Amniotic epithelial cell (primary cell): ENCODE measurements at regions not wholly inside any gene's neighbourhood (a gene's known extent, or its start where the extent isn't known, plus 50 kb on each side); places are given as distances from the start of the nearest gene placed in this dataset.

ENCODE experiments used
- DNase-seq: peaks from one replicate; pipeline ENCODE4 v3.0.0-alpha.2; 2010; ENCODE audit warnings: low read depth

DNA sequence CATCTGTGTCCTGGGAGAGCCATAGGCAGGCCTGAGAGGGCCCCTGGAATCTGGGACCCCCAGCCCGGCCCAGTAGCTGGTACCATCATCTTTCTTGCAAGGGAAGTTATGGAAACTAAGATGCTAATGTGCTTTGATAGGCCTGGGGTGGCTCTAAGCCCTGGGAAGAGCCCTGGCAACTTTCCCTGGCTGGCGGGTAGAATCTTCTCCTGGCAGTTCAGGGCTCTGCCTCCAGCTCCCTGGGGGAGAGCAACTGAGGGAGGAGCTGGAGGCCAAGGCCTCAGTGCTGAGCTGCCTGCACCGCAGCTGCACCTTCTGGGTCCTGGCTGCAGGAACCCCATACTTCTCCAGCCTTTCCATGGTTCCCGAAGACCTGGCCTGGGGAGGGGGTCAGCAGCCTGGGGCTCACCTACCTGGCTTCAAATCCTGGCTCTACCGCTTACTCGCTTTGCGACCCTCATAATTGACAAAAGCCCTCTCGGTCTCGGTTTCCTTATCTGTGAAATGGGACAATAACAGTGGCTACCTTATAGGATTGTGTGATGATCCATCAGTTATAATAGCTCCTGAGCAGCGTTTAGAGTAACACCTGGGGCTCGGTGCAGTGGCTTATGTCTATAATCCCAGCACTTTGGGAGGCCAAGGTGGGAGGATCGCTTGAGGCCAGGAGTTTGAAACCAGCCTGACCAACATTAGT, 333.7 kb downstream of the SEC14L1 start:
- DNase-seq = peak; percentile 65

DNA sequence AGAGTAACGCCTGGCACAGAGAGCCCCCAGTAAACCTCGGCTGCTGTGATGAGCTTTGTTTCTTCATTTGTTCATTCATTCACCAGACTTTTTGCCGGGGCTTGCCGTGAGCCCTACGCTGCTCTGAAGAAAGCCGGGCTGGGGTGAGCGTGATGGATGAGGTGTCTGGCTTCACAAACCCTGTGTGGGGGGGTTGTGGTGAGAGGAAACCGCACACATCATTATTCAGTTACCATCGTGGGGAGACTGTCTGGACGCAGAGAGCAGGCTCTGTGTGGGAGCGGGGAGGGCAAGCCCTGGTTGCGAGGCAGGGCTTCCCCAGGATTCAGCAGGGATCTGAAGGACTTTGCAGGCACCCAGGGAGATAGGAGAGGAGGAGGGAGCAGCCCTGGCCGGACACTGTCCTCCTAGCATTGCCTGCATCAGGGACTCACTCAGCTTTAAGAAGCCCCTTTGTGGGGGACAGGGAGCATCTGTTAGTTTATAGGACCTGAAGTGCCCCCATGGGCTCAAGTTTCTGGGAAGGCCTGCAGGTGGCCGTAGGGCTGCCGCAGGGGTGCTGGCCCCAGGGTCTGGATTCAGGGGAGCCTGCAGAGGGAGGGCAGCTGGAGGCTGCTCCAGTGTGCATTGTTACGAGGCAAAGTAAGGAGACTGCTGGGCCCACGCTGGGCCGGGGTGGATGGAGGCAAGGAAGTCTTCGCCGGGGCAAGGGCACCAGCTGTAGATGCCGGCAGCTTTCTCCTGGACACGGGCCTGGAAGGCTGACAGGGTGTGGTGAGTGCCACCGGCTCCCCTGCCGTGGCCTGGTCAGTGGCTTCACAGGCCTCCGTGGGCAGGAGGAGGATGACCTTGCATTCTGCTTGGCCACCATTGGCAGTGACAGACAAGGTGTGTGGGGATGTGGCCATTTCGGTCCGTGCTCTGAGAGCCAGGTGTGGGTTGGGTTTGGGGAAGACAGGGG, 334.5 kb downstream of the SEC14L1 start:
- DNase-seq = peak; percentile 97

DNA sequence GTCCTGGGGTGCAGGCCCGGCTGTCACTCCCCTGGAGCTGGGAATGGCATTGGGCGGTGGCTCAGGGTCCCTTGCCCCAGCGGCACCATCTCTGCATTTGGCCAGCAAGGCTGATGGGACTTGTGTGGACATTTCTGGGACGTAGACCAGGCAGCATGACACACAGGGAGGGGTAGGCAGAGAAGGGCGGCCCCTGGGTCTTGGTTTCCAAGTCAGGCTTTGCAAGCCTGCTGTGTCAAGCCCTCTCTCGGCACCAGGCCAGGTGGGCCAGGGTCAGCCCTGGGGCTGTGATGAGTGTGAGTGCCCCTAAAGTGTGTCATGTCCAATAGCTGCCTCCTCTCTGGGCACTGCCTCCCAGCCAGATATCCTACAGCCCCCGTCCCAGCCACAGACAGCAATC, 335.2 kb downstream of the SEC14L1 start:
- DNase-seq = no peak

DNA sequence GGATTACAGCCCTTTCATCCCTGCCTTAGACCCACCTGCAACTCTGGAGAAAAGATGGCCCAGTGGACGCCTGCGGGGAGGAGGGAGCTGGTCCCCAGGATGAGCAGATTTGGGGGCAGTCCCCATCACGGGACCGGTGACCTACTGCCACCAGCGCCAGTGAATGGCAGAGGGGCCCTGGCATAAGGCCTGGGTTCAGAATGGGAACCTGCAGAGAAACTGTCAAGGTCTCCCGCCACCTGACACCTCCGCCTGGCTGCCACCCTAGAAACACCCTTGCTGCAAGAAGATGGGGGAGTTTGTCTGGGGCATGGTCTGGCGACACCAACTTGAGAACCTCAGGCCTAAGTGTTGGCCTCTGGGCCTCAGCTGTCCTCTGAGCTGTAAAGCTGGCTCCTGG, 335.7 kb downstream of the SEC14L1 start:
- no peak for DNase-seq

DNA sequence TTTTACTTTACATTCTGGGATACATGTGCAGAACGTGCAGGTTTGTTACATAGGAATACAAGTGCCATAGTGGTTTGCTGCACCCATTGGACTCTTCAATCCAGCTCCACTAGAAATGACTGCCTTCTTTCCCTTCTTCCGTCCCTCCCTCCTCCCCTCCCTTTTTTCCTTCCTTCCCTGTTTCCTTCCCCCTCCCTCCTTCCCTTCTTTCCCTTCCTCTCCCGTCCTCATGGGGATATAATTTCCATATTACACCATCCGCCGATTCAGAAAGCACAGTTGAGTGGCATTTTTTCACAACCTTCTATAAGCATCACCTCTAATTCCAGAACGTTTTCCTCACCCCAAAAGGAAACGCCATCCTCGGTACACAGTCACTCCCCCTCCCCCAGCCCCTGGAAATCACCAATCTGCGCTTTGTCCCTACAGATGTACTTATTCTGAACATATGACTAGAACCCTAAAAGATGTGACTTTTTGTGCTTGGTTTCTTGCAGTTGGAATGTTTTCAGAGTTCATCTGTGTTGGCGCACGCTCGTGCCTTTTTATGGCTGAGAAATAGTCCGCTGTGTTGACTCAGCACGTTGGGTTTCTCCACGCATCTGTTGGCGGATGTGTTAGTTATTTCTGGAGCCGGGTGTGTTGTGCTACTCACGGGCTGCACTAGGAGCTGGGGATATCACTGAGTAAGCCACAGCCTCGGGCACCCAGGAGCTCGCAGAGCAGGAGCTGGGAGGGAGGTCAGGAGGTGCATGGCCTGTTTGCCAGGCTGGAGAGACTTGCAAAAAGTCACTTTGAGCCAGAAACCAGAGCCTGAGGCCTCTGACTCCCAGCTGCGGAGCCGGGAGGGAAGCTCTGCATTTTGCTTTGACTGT, 336.4 kb downstream of the SEC14L1 start:
- peak; percentile 98 for DNase-seq

DNA sequence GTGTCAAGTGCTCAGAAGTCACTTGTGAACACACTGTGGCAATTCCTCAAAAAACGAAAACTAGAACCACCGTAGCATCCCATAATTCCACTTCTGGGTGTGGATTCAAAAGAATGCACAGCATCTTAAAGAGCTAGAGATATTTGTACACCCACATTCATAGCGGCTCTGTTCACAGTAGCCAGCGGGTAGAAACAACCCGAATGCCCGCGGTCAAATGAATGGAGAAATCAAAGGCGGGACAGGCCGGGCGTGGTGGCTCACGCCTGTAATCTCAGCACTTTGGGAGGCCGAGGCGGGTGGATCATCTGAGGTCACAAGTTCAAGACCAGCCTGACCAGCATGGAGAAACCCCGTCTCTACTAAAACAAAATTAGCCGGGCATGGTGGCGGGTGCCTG, 337.5 kb downstream of the SEC14L1 start:
- no peak for DNase-seq

DNA sequence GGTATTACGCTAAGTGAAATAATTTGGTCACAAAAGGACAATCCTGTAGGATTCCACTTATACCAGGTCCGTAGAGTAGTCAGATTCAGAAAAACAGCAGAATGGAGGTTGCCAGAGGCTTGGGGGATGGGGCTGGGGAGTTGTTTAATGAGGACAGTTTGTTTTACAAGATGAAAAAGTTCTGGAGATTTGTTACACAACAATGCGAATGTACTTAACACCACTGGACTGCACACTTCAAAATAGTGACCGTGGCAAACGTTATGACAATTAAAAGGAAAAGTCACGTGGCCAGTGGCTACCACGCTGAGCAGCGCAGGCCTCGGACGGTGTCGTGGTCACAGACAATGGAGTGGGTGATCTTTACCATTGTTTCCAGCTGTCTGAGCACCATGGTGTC, 338.1 kb downstream of the SEC14L1 start:
- DNase-seq = no peak

DNA sequence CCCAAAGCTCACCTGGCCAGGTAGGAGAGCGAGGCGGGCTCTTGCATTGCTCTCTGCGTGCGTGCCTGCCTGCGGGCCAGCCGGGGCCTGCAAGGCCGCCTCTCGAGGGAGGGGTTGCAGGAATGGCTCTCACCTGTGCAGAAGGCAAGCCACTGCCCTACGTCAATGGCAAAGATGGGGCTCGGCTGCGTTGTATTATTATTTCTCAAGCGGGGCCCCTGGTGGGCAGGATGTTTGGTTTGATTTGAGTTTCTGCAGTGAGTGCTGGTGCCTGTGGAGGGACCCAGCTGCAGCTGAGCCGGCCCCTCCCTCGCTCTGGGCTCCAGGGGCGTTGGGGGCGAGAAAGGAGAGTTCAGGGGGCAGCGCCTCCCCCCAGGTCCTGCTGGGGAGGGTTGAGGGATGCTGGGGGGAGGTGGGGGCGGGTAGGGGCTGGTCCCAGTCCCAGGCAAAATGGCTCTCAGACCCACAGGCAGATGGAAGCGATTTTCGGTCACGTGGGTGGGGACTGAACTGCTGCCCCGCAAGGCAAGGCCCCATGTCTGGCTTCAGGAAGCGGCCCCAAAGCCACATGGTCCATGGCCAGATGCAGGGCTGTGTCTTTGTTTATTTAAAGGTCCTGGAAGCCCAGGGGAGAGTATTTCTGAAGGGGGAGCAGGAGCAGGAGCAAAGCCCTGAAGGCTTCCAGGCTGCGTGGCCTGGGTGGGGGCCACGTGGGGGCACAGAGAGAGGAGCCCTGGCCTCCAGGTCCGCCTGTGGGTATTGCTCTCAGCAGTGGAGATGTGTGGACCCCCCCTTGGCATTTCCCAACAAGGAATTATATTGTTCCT, 338.8 kb downstream of the SEC14L1 start:
- DNase-seq = no peak

DNA sequence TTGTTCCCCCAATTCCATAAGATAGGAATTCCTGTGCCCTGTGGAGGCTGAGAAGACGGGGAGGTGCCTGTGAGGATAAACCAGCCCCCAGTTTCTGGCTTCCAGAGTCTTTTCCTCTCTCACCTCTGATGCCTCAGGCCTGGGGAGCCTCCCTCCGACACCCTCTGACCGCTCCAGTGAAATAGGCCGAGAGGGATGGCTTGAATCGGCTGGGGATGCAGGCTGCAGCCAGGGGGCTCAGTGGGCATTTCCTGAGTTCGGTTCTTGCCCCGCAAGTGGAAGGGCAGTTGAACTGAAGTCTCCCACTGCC, 339.4 kb downstream of the SEC14L1 start:
- no peak for DNase-seq

DNA sequence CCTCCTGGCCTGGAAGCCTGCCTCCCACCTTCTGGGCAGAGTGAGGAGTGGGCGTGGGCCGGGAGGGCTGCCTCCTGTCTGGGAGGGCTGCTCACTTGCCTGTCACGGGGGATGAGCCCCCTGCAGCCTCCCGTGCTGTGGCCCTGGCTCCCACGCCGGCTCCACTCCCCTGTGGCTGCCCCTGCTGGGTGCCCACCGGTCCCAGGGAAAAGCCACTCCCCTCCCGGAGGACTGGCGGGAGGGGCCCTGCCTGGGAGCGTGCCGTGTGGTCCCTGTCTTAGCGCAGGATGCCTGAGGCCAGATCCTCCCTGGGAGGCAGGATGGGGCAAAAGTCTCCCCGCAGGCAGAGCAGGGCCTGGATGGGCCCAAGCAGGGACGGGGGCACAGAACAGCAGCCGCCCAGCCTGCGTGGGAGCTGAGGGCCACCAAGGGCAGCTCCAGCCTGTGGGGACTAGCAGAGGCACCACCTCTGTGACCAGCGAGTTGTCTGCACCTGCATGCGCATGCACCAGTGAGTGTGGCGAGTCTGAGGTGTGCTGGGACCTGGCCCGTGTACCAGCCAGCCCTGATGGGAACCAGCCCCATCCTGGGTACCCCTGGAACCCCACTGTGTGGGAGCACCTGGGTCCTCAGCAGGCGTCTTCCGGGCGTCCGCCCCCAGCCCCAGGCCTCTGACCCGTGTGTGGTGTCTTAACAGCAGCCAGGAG, 339.9 kb downstream of the SEC14L1 start:
- DNase-seq = no peak

DNA sequence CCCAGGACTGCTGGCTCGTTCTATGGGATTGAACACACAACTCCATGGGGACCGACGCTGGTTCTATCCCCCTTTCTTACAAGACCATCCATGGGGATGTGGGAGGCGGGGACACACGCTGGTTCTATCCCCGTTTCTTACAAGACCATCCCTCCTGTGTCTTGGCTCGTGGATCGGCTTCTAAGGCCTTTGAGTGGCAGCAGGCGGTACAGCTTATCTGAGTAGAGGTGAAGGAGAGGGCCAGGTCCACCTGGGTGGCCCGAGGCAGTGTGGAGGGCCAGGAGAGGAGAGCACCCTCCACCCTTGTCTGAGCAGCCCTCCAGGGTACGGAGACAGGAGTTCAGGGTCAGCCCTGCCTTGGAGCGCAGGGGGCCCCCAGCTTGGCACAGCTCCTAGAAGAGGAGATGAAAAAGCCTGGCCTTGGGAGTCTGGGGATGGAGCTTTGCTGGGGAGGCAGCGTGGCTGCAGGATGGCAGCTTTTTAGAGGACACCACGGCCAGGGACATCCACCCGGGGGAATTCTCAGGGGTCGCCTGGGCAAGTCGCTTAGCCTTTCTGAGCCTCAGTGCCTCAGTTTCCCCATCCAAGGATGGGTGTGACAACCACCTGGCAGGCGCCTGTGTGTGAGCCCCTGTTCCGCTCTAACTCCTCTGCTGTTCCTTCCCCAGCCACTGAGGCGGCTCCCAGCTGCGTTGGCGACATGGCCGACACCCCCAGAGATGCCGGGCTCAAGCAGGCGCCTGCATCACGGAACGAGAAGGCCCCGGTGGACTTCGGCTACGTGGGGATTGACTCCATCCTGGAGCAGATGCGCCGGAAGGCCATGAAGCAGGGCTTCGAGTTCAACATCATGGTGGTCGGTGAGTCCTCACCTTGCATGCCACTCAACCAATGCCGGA, 341.0 kb downstream of the SEC14L1 start:
- no peak for DNase-seq

DNA sequence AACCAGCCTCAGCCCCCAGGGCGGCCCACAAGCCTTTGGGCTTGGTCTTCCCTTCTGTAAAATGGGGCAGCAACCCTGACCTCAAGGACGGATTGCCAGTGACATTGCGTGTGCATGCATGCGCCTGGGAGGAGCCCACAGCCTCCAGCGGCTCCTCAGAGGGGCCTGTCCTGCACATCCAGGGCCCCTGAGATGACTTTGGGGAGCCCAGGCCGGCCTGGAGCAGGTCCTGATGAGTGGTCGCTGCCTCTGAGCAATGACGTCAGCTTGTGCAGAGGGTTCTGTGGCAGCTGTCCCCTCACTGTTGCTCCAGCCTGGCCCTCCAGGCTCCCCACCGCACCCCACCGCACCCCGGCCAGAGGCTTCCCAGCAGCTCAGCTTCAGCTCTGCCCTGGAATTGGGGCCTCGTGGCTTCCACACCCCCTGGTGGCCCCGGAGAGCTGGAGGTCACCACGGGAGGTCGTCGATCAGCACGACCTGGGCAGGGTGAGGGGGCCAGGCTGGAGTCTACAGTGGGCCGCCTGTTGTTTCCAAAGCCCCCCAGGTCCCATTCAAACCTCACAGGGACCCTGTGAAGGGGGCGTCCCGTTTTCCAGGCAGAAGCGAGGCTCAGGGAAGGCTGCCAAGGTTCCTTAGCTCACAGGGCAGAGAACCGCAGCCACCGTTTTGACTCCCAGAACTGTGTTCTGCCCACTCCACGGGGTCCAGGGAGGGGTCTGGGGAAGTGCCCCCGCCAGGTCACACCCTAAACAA, 341.8 kb downstream of the SEC14L1 start:
- no peak for DNase-seq

DNA sequence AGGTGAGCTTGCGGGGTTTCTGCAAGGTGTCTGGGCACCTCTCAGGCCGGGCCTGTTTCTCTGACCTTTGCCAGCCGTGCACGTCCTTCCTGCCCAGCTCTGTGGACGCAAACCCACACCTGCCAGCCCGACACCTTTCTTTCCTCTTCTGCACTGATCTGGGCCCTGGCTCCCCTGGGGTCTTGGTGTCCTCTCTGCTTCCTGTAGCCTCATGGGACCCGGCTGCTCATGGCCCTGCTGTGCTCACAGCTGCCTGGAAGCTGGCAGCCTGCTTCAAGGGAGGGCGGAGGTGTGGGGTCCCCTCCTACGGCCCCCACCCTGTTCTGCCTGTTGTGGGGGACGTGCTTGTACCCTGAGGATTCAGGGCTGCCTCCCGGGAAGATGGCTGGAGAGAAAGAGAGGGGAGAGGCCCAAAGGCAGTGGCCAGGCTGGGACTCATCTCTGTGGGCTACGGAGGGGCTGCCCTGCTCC, 342.4 kb downstream of the SEC14L1 start:
- DNase-seq = no peak

DNA sequence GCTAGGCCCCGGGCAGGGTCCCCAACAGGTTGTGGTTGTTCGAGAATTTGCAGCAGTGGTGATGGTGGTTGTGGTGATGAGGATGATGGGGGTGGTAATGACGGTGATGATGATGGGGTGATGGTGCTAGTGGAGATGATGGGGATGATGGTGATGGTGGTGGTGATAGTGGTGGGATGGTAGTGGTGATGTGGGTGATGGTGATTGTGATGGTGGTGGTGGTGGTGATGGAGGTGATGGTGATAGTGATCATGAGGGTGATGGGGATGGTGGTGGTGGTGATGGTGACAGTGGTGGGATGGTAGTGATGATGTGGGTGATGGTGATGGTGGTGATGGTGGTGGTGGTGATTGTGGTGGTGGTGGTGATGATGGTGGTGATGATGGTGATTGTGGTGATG, 343.3 kb downstream of the SEC14L1 start:
- DNase-seq = no peak

DNA sequence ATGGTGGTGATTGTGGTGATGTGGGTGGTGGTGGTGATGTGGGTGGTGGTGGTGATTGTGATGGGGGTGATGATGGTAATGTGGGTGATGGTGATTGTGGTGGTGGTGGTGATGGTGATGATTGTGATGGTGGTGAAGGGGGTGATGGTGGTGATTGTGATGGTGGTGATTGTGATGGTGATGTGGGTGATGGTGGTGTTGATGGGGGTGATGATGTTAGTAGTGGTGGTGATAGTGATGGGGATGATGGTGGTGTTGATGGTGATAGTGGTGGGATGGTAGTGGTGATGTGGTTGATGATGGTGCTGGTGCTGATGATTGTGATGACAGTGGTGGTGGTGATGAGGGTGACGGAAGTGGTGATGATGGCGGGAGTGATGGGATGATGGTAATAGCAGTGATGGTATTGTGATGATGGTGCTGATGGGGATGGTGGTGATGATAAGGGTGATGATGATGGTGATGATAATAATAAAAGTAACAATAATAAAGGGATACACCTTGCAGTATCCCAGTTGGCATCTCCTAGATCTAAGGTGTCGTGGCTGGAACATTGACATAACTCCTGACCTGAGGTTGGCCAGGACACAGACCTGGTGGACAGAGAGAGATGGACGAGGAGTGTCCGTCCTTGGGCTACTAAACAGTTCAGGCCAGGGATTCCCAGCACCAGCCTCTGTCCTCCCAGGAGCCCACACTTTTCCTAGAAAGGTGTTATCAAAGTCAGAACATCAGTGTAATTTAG, 344.5 kb downstream of the SEC14L1 start:
- DNase-seq = no peak

DNA sequence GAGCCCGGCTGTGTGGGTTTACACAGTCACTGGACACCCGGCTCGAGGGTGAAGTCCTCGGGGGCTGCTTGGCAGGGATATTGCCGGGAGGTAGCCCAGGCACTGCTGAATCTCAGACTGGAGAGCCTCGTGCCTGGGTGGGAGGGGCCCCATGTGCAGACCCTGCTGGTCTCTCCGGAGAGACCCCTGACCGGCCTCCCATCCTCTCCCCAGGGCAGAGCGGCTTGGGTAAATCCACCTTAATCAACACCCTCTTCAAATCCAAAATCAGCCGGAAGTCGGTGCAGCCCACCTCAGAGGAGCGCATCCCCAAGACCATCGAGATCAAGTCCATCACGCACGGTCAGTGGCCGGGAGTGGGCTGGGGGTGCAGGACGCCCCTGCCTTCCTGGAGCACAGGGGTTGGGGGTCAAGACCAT, 346.5 kb downstream of the SEC14L1 start:
- DNase-seq = no peak

DNA sequence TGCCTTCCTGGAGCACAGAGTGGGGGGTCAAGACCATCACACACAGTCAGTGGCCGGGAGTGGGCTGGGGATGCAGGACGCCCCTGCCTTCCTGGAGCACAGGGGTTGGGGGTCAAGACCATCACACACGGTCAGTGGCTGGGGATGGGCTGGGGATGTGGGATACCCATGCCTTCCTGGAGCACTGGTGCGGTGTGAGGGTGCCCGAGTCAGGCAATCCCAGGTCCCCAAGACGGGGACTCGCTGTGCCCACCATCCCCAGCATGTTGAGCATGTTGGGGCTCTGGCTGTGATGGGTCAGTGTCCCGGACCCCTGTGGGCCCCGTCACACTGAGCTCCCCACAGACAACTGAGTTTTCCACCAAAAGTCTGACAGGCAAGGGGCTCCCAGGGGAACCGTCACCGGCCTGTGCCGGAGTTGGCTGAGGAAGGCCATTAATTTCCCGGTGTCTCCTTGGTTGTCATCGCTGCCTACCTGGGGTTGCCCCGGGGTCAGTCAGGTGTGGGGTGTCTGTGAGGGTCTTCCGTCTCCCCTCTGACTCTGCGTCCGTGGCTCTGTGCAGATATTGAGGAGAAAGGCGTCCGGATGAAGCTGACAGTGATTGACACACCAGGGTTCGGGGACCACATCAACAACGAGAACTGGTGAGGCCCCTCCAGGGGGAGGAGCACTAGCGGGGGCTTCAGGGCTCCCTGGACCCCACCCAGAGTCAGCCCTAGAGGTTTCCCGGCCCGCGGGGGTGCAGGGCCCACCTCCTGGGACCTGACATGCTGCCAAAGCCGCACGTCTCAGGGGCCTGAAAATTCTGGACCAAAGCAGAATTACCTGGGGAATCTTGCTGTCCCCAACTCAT, 347.1 kb downstream of the SEC14L1 start:
- DNase-seq = no peak
